CD4-positive, CD25-positive, alpha-beta regulatory T cell (primary cell): ENCODE measurements at regions not wholly inside any gene's neighbourhood (a gene's known extent, or its start where the extent isn't known, plus 50 kb on each side); places are given as distances from the start of the nearest gene placed in this dataset.

Experiments used
- ATAC-seq, 2 donors: fragments of 150-1000 bp; cut with Tn5 transposase; one replicate each; pipeline ENCODE4 v1.10.0; 2021; ENCODE audit warnings: low read depth in 2 of 2, moderate number of reproducible peaks in 2 of 2, moderate library complexity in 1 of 2
- DNase-seq, 3 donors: peaks; one replicate each; pipeline versions ENCODE4 v3.0.0 to v3.0.0-alpha.2; 2012 to 2022; ENCODE audit warnings: mixed read lengths in 1 of 3
- H3K27ac ChIP-seq: one replicate; pipeline ENCODE4 v1.7.0; 2013; ENCODE audit warnings: mild to moderate bottlenecking, low read length; ENCODE audit not compliant: insufficient read depth, poor library complexity, severe bottlenecking
- H3K27me3 ChIP-seq: one replicate; pipeline ENCODE4 v1.7.0; 2013; ENCODE audit warnings: low read length; ENCODE audit not compliant: control insufficient read depth, insufficient read depth
- H3K36me3 ChIP-seq: one replicate; pipeline ENCODE4 v1.7.0; 2013; ENCODE audit warnings: mild to moderate bottlenecking, low read length, moderate library complexity; ENCODE audit not compliant: control insufficient read depth, insufficient read depth
- H3K4me1 ChIP-seq: 2 replicates; pipeline ENCODE4 v1.7.0; 2013; ENCODE audit warnings: mild to moderate bottlenecking, low read length; ENCODE audit not compliant: insufficient read depth, control insufficient read depth, poor library complexity, severe bottlenecking
- H3K4me3 ChIP-seq: one replicate; pipeline ENCODE4 v1.7.0; 2013; ENCODE audit warnings: low read depth, mild to moderate bottlenecking, low read length, moderate library complexity
- H3K9me3 ChIP-seq, 2 experiments: 1 replicate in 1 of 2; 2 replicates in 1 of 2; pipeline ENCODE4 v1.7.0; 2013; ENCODE audit warnings: low read length in 2 of 2, mild to moderate bottlenecking in 1 of 2, moderate library complexity in 1 of 2; ENCODE audit not compliant: control insufficient read depth in 2 of 2
- H3K27ac Mint-ChIP-seq, 3 donors: one replicate each; pipeline ENCODE4 v1.8.0; 2020 to 2022; ENCODE audit warnings: mild to moderate bottlenecking in 3 of 3, mixed read lengths in 3 of 3, moderate library complexity in 2 of 3
- H3K27me3 Mint-ChIP-seq: one replicate; pipeline ENCODE4 v1.8.0; 2022; ENCODE audit warnings: mild to moderate bottlenecking, mixed read lengths
- H3K36me3 Mint-ChIP-seq: one replicate; pipeline ENCODE4 v1.8.0; 2020; ENCODE audit warnings: mixed read lengths
- H3K4me1 Mint-ChIP-seq, 4 donors: one replicate each; pipeline ENCODE4 v1.8.0; 2020 to 2022; ENCODE audit warnings: mixed read lengths in 4 of 4, mild to moderate bottlenecking in 1 of 4
- H3K4me3 Mint-ChIP-seq, 4 donors: one replicate each; pipeline ENCODE4 v1.8.0; 2020 to 2022; ENCODE audit warnings: mild to moderate bottlenecking in 4 of 4, mixed read lengths in 4 of 4, moderate library complexity in 3 of 4
- H3K9me3 Mint-ChIP-seq, 7 donors: one replicate each; pipeline ENCODE4 v1.8.0; 2020 to 2022; ENCODE audit warnings: mixed read lengths in 7 of 7, mild to moderate bottlenecking in 3 of 7, moderate library complexity in 2 of 7

- Mint-ChIP-seq H3K27me3 (peaks cover 34% of the 10 kb centered on the region), H3K36me3 (no peaks in the 10 kb centered on the region), H3K4me3 (no peak overlapping the region), H3K27ac (no peak overlapping the region), H3K9me3 (peaks cover 0 to 2% (median 0%) of the 10 kb centered on the region in 7 donors), H3K4me1 (no peaks in the 10 kb centered on the region)
- H3K4me1 ChIP-seq: no peaks in the 10 kb centered on the region
- ATAC-seq (no peak), DNase-seq (no peak)
- H3K27me3 ChIP-seq: peaks cover 9% of the 10 kb centered on the region
- no peak overlapping the region for H3K27ac ChIP-seq
- no peaks in the 10 kb centered on the region for H3K36me3 ChIP-seq
- H3K4me3 ChIP-seq: no peak overlapping the region
- H3K9me3 ChIP-seq: no peaks in the 10 kb centered on the region
These were observed 663.7 kb downstream of the PTPRC start for GRCh38 chr1:199302554-199302953.

GRCh38 chr1:199303035-199303434 lies 664.2 kb downstream of the PTPRC start:
- Mint-ChIP-seq H3K4me1 (peaks cover 0 to 1% (median 0%) of the 10 kb centered on the region in 4 donors), H3K27ac (no peak overlapping the region), H3K4me3 (no peak overlapping the region), H3K36me3 (no peaks in the 10 kb centered on the region), H3K9me3 (peaks cover 0 to 2% (median 0%) of the 10 kb centered on the region in 7 donors), H3K27me3 (peaks cover 34% of the 10 kb centered on the region)
- Histone ChIP-seq H3K4me3 (no peak overlapping the region), H3K4me1 (no peaks in the 10 kb centered on the region), H3K9me3 (no peaks in the 10 kb centered on the region), H3K36me3 (no peaks in the 10 kb centered on the region), H3K27ac (no peak overlapping the region), H3K27me3 (peaks cover 8% of the 10 kb centered on the region)
- no peak for DNase-seq
- no peak for ATAC-seq

- no peak overlapping the region for H3K27ac ChIP-seq
- Mint-ChIP-seq H3K27ac (no peak overlapping the region), H3K9me3 (peaks cover 0 to 2% (median 0%) of the 10 kb centered on the region in 7 donors), H3K27me3 (peaks cover 50% of the 10 kb centered on the region), H3K4me1 (peaks cover 0 to 10% (median 3%) of the 10 kb centered on the region in 4 donors), H3K4me3 (no peak overlapping the region), H3K36me3 (no peaks in the 10 kb centered on the region)
- no peak overlapping the region for H3K4me3 ChIP-seq
- ATAC-seq: no peak
- H3K36me3 ChIP-seq: no peaks in the 10 kb centered on the region
- no peaks in the 10 kb centered on the region for H3K4me1 ChIP-seq
- no peaks in the 10 kb centered on the region for H3K9me3 ChIP-seq
- no peak for DNase-seq
- peaks cover 8% of the 10 kb centered on the region for H3K27me3 ChIP-seq
These were observed 666.2 kb downstream of the PTPRC start for GRCh38 chr1:199305053-199305452.

- Mint-ChIP-seq H3K36me3 (no peaks in the 10 kb centered on the region), H3K27me3 (peaks cover 41% of the 10 kb centered on the region), H3K9me3 (peaks cover 0 to 3% (median 0%) of the 10 kb centered on the region in 7 donors), H3K4me3 (no peak overlapping the region), H3K4me1 (peaks cover 0 to 10% (median 3%) of the 10 kb centered on the region in 4 donors), H3K27ac (no peak overlapping the region)
- Histone ChIP-seq H3K27me3 (peaks cover 13% of the 10 kb centered on the region), H3K36me3 (no peaks in the 10 kb centered on the region), H3K9me3 (no peaks in the 10 kb centered on the region), H3K4me1 (no peaks in the 10 kb centered on the region), H3K4me3 (no peak overlapping the region), H3K27ac (no peak overlapping the region)
- no peak for DNase-seq
- ATAC-seq: no peak
These were observed 668.8 kb downstream of the PTPRC start for GRCh38 chr1:199307496-199308264.

DNA sequence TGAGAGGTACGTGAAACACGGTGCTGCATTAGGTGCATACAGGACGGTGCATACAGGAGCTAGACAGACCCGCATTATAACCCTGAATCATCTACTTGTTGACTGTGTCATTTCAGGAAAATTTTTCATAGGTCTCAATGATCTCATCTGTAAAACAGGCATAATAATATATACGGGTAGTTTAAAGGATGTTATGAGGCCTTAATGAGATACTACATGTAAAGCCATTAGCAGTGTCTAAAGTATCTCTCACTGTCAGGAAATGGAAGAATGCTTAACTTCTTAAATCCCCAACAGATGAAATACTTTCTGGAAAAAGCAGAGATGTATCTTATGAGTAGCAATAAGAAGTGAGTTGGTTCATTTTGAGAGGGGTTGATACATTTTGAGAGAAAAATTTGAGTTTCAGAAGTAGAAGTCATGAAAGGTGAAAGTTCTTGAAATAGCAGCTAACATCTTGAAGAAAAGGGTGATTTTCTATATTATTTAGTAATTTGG lies 669.6 kb downstream of the PTPRC start:
- H3K36me3 ChIP-seq: no peaks in the 10 kb centered on the region
- H3K27me3 ChIP-seq: peaks cover 15% of the 10 kb centered on the region
- Mint-ChIP-seq H3K27ac (no peak overlapping the region), H3K36me3 (no peaks in the 10 kb centered on the region), H3K4me3 (no peak overlapping the region), H3K4me1 (peaks cover 0 to 10% (median 3%) of the 10 kb centered on the region in 4 donors), H3K9me3 (peaks cover 0 to 3% (median 0%) of the 10 kb centered on the region in 7 donors), H3K27me3 (peaks cover 48% of the 10 kb centered on the region)
- no peaks in the 10 kb centered on the region for H3K9me3 ChIP-seq
- DNase-seq (no peak), ATAC-seq (no peak)
- no peak overlapping the region for H3K4me3 ChIP-seq
- H3K27ac ChIP-seq: no peak overlapping the region
- no peaks in the 10 kb centered on the region for H3K4me1 ChIP-seq

DNA sequence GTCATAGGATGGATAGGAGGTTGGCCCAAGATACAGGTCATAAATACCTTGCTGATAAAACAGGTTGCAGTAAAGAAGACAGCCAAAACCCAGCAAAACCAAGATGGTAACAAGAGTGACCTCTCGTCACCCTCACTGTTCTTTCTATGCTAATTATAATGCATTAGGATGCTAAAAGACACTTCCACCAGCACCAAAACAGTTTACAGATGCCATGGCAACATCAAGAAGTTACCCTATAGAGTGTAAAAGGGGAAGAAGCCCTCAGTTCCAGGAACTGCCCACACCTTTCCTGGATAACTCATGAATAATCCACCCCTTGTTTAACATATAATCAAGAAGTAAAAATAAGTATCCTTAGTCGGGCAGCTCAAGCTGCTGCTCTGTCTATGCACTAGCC lies 671.9 kb downstream of the PTPRC start:
- no peak overlapping the region for H3K27ac Mint-ChIP-seq
- H3K27me3 Mint-ChIP-seq: peaks cover 44% of the 10 kb centered on the region
- Histone ChIP-seq H3K27me3 (peaks cover 18% of the 10 kb centered on the region), H3K4me1 (no peaks in the 10 kb centered on the region), H3K36me3 (no peaks in the 10 kb centered on the region), H3K4me3 (no peak overlapping the region), H3K27ac (no peak overlapping the region), H3K9me3 (no peaks in the 10 kb centered on the region)
- DNase-seq (no peak), ATAC-seq (no peak)
- H3K4me1 Mint-ChIP-seq: peaks cover 0 to 10% (median 3%) of the 10 kb centered on the region in 4 donors
- peaks cover 0 to 3% (median 0%) of the 10 kb centered on the region in 7 donors for H3K9me3 Mint-ChIP-seq
- H3K36me3 Mint-ChIP-seq: no peaks in the 10 kb centered on the region
- no peak overlapping the region for H3K4me3 Mint-ChIP-seq

GRCh38 chr1:199311478-199312262 lies 672.8 kb downstream of the PTPRC start:
- Histone ChIP-seq H3K4me3 (no peak overlapping the region), H3K9me3 (no peaks in the 10 kb centered on the region), H3K4me1 (no peaks in the 10 kb centered on the region), H3K27ac (no peak overlapping the region), H3K27me3 (peaks cover 20% of the 10 kb centered on the region), H3K36me3 (no peaks in the 10 kb centered on the region)
- no peak for ATAC-seq
- H3K27ac Mint-ChIP-seq: no peak overlapping the region
- no peak overlapping the region for H3K4me3 Mint-ChIP-seq
- no peak for DNase-seq
- peaks cover 39% of the 10 kb centered on the region for H3K27me3 Mint-ChIP-seq
- peaks cover 0 to 10% (median 3%) of the 10 kb centered on the region in 4 donors for H3K4me1 Mint-ChIP-seq
- no peaks in the 10 kb centered on the region for H3K36me3 Mint-ChIP-seq
- H3K9me3 Mint-ChIP-seq: peaks cover 0 to 3% (median 0%) of the 10 kb centered on the region in 7 donors
